H1 (cell line): ENCODE measurements at regions not wholly inside any gene's neighbourhood (a gene's known extent, or its start where the extent isn't known, plus 50 kb on each side); places are given as distances from the start of the nearest gene placed in this dataset.

ENCODE experiments used
- EP300 ChIP-seq, 2 experiments: IDR thresholded peaks; 1 replicate in 1 of 2; 2 replicates in 1 of 2; pipeline ENCODE4 v1.6.1; 2011 to 2012; ENCODE audit warnings: low read depth in 2 of 2, low read length in 2 of 2, mild to moderate bottlenecking in 2 of 2, borderline replicate concordance in 1 of 2, inconsistent platforms in 1 of 2, moderate library complexity in 1 of 2
- EZH2 ChIP-seq: fragments of 200-600 bp; sonication (generic); IDR thresholded peaks from 2 replicates; pipeline ENCODE4 v1.7.1; 2012; ENCODE audit warnings: low read depth, mild to moderate bottlenecking, moderate library complexity, low read length, inconsistent platforms; ENCODE audit not compliant: severe bottlenecking
- JUN ChIP-seq: IDR thresholded peaks from 2 replicates; pipeline ENCODE4 v1.6.1; 2011; ENCODE audit warnings: low read depth, mild to moderate bottlenecking, improper control_type of control experiment, low read length
- JUND ChIP-seq: IDR thresholded peaks from 2 replicates; pipeline ENCODE4 v1.6.1; 2011; ENCODE audit warnings: mild to moderate bottlenecking, improper control_type of control experiment, low read length
- MAFK ChIP-seq: IDR thresholded peaks from 2 replicates; pipeline ENCODE4 v1.6.1; 2012; ENCODE audit warnings: low read depth, mild to moderate bottlenecking, improper control_type of control experiment, low read length
- POLR2A ChIP-seq, 2 experiments: IDR thresholded peaks; 1 replicate in 1 of 2; 2 replicates in 1 of 2; pipeline ENCODE4 v1.6.1; 2011; ENCODE audit warnings: low read depth in 2 of 2, low read length in 2 of 2, mild to moderate bottlenecking in 2 of 2; ENCODE audit errors: control extremely low read depth in 1 of 2
- RXRA ChIP-seq: IDR thresholded peaks from 2 replicates; pipeline ENCODE4 v1.6.1; 2011; ENCODE audit warnings: low read depth, mild to moderate bottlenecking, low read length, moderate library complexity; ENCODE audit not compliant: insufficient read depth
- SIX5 ChIP-seq: IDR thresholded peaks from 2 replicates; pipeline ENCODE4 v1.6.1; 2011; ENCODE audit warnings: mild to moderate bottlenecking, low read depth, low read length
- TAF1 ChIP-seq: IDR thresholded peaks from 2 replicates; pipeline ENCODE4 v1.6.1; 2011; ENCODE audit warnings: mild to moderate bottlenecking, low read depth, low read length
- YY1 ChIP-seq: IDR thresholded peaks from 2 replicates; pipeline ENCODE4 v1.6.1; 2011; ENCODE audit warnings: low read depth, mild to moderate bottlenecking, low read length
- TF ChIP-seq, protein P1 (sequence below), 3 experiments: IDR thresholded peaks; 1 replicate in 2 of 3; 2 replicates in 1 of 3; pipeline versions ENCODE4 v1.5.1 to v1.6.1; 2011; ENCODE audit warnings: low read length in 3 of 3, mild to moderate bottlenecking in 3 of 3, inconsistent platforms in 2 of 3, low read depth in 1 of 3, moderate library complexity in 1 of 3; ENCODE audit not compliant: insufficient read depth in 1 of 3; ENCODE audit errors: control extremely low read depth in 1 of 3
- TF ChIP-seq, protein P2 (sequence below): IDR thresholded peaks from 2 replicates; pipeline ENCODE4 v1.6.1; 2012; ENCODE audit warnings: inconsistent platforms
- TF ChIP-seq, protein P3 (sequence below): IDR thresholded peaks from 2 replicates; pipeline ENCODE4 v1.6.1; 2011; ENCODE audit warnings: low read depth, mild to moderate bottlenecking, low read length; ENCODE audit not compliant: insufficient read depth

GRCh38 chr11:15880291-15880690, 476.1 kb downstream of the SOX6 start:
- TF ChIP-seq, protein P1, sequence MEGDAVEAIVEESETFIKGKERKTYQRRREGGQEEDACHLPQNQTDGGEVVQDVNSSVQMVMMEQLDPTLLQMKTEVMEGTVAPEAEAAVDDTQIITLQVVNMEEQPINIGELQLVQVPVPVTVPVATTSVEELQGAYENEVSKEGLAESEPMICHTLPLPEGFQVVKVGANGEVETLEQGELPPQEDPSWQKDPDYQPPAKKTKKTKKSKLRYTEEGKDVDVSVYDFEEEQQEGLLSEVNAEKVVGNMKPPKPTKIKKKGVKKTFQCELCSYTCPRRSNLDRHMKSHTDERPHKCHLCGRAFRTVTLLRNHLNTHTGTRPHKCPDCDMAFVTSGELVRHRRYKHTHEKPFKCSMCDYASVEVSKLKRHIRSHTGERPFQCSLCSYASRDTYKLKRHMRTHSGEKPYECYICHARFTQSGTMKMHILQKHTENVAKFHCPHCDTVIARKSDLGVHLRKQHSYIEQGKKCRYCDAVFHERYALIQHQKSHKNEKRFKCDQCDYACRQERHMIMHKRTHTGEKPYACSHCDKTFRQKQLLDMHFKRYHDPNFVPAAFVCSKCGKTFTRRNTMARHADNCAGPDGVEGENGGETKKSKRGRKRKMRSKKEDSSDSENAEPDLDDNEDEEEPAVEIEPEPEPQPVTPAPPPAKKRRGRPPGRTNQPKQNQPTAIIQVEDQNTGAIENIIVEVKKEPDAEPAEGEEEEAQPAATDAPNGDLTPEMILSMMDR (IDR thresholded peaks at IDR 0.05; ENCODE audit: control extremely low read depth in 1 of 3, insufficient read depth in 1 of 3, low read depth in 1 of 3, low read length in 3 of 3) = no peak
- no peak for TF ChIP-seq EP300 (IDR thresholded peaks at IDR 0.05; ENCODE audit: borderline replicate concordance in 1 of 2, low read depth in 2 of 2, low read length in 2 of 2)
- TF ChIP-seq JUN = no peak
- TF ChIP-seq EZH2 = no peak
- TF ChIP-seq MAFK = no peak
- TF ChIP-seq, protein P2, sequence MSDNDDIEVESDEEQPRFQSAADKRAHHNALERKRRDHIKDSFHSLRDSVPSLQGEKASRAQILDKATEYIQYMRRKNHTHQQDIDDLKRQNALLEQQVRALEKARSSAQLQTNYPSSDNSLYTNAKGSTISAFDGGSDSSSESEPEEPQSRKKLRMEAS = no peak
- no peak for TF ChIP-seq POLR2A (IDR thresholded peaks at IDR 0.05; ENCODE audit: control extremely low read depth in 1 of 2, low read depth in 2 of 2, low read length in 2 of 2)
- TF ChIP-seq YY1 = no peak
- TF ChIP-seq RXRA = no peak
- no peak for TF ChIP-seq SIX5
- TF ChIP-seq, protein P3, sequence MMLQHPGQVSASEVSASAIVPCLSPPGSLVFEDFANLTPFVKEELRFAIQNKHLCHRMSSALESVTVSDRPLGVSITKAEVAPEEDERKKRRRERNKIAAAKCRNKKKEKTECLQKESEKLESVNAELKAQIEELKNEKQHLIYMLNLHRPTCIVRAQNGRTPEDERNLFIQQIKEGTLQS = no peak
- TF ChIP-seq JUND = no peak
- no peak for TF ChIP-seq TAF1
